Panc1 (cell line): ENCODE measurements at regions not wholly inside any gene's neighbourhood (a gene's known extent, or its start where the extent isn't known, plus 50 kb on each side); places are given as distances from the start of the nearest gene placed in this dataset.

Source experiments
- ATAC-seq: fragments of 200-7000 bp; cut with Tn5 transposase; 2 replicates; pipeline ENCODE4 v1.9.1; 2020; ENCODE audit warnings: mild to moderate bottlenecking, moderate library complexity
- BruUV-seq: library from RNA; stranded (reverse); fragments of 400-500 nt; replicated peaks from 2 replicates; lab custom pipeline; 2021; lab: Mats Ljungman, UMichigan
- CTCF ChIA-PET: fragments of 300-600 bp; sonication (Branson Sonifier 250); formaldehyde crosslinking; loops from one replicate; lab custom pipeline; 2022; ENCODE audit warnings: antibody characterized with exemption; lab: Charles Lee
- POLR2A ChIA-PET: fragments of 300-600 bp; sonication (Branson Sonifier 250); formaldehyde crosslinking; loops from one replicate; lab custom pipeline; 2022; ENCODE audit warnings: antibody characterized with exemption; lab: Charles Lee
- DNase-seq: peaks from one replicate; pipeline ENCODE4 v3.0.0-alpha.2; 2010; ENCODE audit warnings: low read depth, low spot score
- H3K27ac ChIP-seq: 2 replicates; pipeline ENCODE4 v1.5.1; 2011; ENCODE audit warnings: mild to moderate bottlenecking, low read length, inconsistent platforms
- H3K27me3 ChIP-seq: fragments of 200-500 bp; sonication (Bioruptor generic); 2 replicates; pipeline ENCODE4 v1.6.0; 2014; ENCODE audit warnings: low read length, inconsistent platforms; ENCODE audit not compliant: control insufficient read depth, insufficient read depth
- H3K36me3 ChIP-seq: fragments of 200-500 bp; sonication (Bioruptor generic); 2 replicates; pipeline ENCODE4 v1.5.1; 2014; ENCODE audit warnings: inconsistent platforms, mild to moderate bottlenecking, low read length, moderate library complexity; ENCODE audit not compliant: control insufficient read depth, insufficient read depth
- H3K4me1 ChIP-seq: 2 replicates; pipeline ENCODE4 v1.5.1; 2011; ENCODE audit warnings: inconsistent platforms, mild to moderate bottlenecking, low read length, moderate library complexity; ENCODE audit not compliant: control insufficient read depth, insufficient read depth
- H3K4me3 ChIP-seq, 2 experiments: 2 replicates each; pipeline ENCODE4 v1.5.1; 2011 to 2012; ENCODE audit warnings: low read depth in 2 of 2, low read length in 2 of 2, mild to moderate bottlenecking in 2 of 2, inconsistent platforms in 1 of 2, moderate library complexity in 1 of 2
- H3K9me3 ChIP-seq: fragments of 200-500 bp; sonication (Bioruptor generic); 2 replicates; pipeline ENCODE4 v1.5.1; 2014; ENCODE audit warnings: low read depth, mild to moderate bottlenecking, inconsistent platforms, low read length, moderate library complexity; ENCODE audit not compliant: control insufficient read depth, insufficient read depth
- POLR2AphosphoS5 ChIP-seq: IDR thresholded peaks from 2 replicates; pipeline ENCODE4 v1.6.1; 2012; ENCODE audit warnings: mild to moderate bottlenecking, low read depth, low read length, moderate library complexity
- SIN3A ChIP-seq: IDR thresholded peaks from 2 replicates; pipeline ENCODE4 v1.6.1; 2012; ENCODE audit warnings: low read depth, mild to moderate bottlenecking, low read length, moderate library complexity, borderline replicate concordance; ENCODE audit not compliant: insufficient read depth
- TCF7L2 ChIP-seq: IDR thresholded peaks from 2 replicates; pipeline ENCODE4 v1.6.1; 2011; ENCODE audit warnings: mild to moderate bottlenecking, low read depth, low read length, inconsistent platforms
- in situ Hi-C: cut with HindIII; loops from 2 replicates; pipeline ENCODE4 v1.10.0; 2016; ENCODE audit warnings: low sequenced_read_pairs, low pct_unique_long_range_greater_than_20kb
- intact Hi-C: fragments of 100-400 bp; cut with micrococcal nuclease; formaldehyde crosslinking; loops from one replicate; pipeline ENCODE4 v1.10.0; 2022; ENCODE audit not compliant: unreplicated experiment
- TF ChIP-seq, protein P1 (sequence below), 2 experiments: IDR thresholded peaks; 2 replicates each; pipeline ENCODE4 v1.6.1; 2011 to 2012; ENCODE audit warnings: low read depth in 2 of 2, control low read depth in 1 of 2, low read length in 1 of 2, mild to moderate bottlenecking in 1 of 2, moderate library complexity in 1 of 2; ENCODE audit not compliant: insufficient read depth in 1 of 2
- TF ChIP-seq, protein P2 (sequence below): fragments of 450-650 bp; IDR thresholded peaks from 2 replicates; pipeline ENCODE4 v1.5.1; 2017; ENCODE audit warnings: mild to moderate bottlenecking

DNA sequence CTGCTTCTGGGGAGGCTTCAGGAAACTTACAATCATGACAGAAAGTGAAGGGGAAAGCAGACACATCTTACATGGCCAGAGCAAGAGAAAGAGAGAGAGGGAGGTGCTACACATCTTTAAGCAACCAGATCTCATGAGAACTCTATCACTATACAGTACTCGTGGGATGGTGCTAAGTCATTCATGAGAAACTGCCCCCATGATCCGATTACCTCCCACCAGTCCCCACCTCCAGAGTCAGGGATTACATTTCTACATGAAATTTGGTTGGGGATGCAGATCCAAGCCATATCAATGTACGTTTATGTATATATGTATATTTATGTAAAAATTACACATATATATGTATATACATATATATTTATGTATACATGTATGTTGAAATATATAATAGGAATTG is 54.4 kb upstream of the CCDC112 start:
- H3K4me3 ChIP-seq = no peak overlapping the region
- no peaks in the 10 kb centered on the region for H3K36me3 ChIP-seq
- POLR2A ChIA-PET = no interaction called here
- H3K4me1 ChIP-seq = no peaks in the 10 kb centered on the region
- no peak overlapping the region for H3K27ac ChIP-seq
- in situ Hi-C loops (no loop called here), intact Hi-C loops (no loop called here)
- no peak for ATAC-seq
- DNase-seq = no peak
- H3K9me3 ChIP-seq = no peaks in the 10 kb centered on the region
- no peak for TF ChIP-seq TCF7L2
- no peak for TF ChIP-seq POLR2AphosphoS5
- no peak for TF ChIP-seq SIN3A
- TF ChIP-seq, protein P1, sequence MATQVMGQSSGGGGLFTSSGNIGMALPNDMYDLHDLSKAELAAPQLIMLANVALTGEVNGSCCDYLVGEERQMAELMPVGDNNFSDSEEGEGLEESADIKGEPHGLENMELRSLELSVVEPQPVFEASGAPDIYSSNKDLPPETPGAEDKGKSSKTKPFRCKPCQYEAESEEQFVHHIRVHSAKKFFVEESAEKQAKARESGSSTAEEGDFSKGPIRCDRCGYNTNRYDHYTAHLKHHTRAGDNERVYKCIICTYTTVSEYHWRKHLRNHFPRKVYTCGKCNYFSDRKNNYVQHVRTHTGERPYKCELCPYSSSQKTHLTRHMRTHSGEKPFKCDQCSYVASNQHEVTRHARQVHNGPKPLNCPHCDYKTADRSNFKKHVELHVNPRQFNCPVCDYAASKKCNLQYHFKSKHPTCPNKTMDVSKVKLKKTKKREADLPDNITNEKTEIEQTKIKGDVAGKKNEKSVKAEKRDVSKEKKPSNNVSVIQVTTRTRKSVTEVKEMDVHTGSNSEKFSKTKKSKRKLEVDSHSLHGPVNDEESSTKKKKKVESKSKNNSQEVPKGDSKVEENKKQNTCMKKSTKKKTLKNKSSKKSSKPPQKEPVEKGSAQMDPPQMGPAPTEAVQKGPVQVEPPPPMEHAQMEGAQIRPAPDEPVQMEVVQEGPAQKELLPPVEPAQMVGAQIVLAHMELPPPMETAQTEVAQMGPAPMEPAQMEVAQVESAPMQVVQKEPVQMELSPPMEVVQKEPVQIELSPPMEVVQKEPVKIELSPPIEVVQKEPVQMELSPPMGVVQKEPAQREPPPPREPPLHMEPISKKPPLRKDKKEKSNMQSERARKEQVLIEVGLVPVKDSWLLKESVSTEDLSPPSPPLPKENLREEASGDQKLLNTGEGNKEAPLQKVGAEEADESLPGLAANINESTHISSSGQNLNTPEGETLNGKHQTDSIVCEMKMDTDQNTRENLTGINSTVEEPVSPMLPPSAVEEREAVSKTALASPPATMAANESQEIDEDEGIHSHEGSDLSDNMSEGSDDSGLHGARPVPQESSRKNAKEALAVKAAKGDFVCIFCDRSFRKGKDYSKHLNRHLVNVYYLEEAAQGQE (IDR thresholded peaks at IDR 0.05; ENCODE audit: insufficient read depth in 1 of 2, low read depth in 2 of 2, low read length in 1 of 2) = no peak
- TF ChIP-seq, protein P2, sequence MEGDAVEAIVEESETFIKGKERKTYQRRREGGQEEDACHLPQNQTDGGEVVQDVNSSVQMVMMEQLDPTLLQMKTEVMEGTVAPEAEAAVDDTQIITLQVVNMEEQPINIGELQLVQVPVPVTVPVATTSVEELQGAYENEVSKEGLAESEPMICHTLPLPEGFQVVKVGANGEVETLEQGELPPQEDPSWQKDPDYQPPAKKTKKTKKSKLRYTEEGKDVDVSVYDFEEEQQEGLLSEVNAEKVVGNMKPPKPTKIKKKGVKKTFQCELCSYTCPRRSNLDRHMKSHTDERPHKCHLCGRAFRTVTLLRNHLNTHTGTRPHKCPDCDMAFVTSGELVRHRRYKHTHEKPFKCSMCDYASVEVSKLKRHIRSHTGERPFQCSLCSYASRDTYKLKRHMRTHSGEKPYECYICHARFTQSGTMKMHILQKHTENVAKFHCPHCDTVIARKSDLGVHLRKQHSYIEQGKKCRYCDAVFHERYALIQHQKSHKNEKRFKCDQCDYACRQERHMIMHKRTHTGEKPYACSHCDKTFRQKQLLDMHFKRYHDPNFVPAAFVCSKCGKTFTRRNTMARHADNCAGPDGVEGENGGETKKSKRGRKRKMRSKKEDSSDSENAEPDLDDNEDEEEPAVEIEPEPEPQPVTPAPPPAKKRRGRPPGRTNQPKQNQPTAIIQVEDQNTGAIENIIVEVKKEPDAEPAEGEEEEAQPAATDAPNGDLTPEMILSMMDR = no peak
- H3K27me3 ChIP-seq = no peaks in the 10 kb centered on the region
- BruUV-seq = no TSS peak
- CTCF ChIA-PET = no interaction called here

DNA sequence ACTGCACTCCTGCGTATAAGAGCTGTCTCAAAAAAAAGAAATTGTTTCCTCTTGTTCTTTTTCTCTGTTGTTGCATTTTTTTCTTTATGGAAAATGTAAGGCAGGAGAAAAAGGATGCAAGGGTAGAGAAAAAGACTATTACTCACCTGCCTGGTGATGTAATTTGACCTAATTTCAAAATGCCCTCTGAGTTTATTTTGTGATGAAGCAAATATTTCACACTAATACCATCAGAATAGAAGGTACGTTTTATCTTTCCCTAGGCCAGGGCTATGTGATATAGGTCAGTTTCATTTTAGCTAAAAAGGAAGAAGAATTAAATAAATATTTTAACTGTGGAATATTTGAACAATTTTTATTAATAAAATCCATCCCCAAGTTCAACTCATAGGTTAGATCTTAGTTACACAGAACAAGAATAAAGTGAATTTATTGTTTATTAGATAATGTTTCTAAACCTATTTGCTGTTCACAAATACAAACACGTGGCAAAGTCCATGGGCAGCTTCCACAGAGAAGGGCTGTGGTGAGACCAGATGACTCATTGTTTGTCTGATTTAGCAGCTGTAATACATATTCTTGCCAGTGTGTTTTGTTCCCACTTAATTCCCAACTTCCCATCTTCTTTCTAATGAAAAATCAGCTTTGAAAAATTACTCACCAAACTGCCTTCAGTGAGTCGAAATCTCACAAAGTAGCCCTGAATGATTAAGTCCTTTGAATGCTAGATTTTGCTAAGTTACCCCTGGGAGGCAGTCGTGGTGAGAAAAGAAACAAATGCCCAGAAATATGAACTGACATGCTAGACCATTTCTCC is 52.8 kb upstream of the CCDC112 start:
- in situ Hi-C loops (no loop called here), intact Hi-C loops (no loop called here)
- H3K27me3 ChIP-seq = no peaks in the 10 kb centered on the region
- no peaks in the 10 kb centered on the region for H3K9me3 ChIP-seq
- no peaks in the 10 kb centered on the region for H3K4me1 ChIP-seq
- no peak overlapping the region for H3K4me3 ChIP-seq
- DNase-seq (peak; percentile 30), ATAC-seq (peak; percentile 76; the same call in 1 of the 2 replicates)
- ChIA-PET CTCF (no interaction called here), POLR2A (no interaction called here)
- TF ChIP-seq, protein P2 = no peak
- TF ChIP-seq, protein P1 (IDR thresholded peaks at IDR 0.05; ENCODE audit: insufficient read depth in 1 of 2, low read depth in 2 of 2, low read length in 1 of 2) = no peak
- TF ChIP-seq SIN3A = no peak
- TF ChIP-seq POLR2AphosphoS5 = no peak
- no peak for TF ChIP-seq TCF7L2
- BruUV-seq = no TSS peak
- H3K36me3 ChIP-seq = no peaks in the 10 kb centered on the region
- H3K27ac ChIP-seq = no peak overlapping the region
